OCI-LY1 (cell line): ENCODE measurements at regions not wholly inside any gene's neighbourhood (a gene's known extent, or its start where the extent isn't known, plus 50 kb on each side); places are given as distances from the start of the nearest gene placed in this dataset.

Experiments
- CTCF ChIP-seq: fragments of 200-600 bp; sonication (generic), shearing (Covaris generic); IDR thresholded peaks from 2 replicates; pipeline ENCODE4 v1.5.1; 2017; ENCODE audit warnings: mild to moderate bottlenecking, antibody characterized with exemption, low read length, moderate library complexity, mixed read lengths
- EZH2 ChIP-seq: fragments of 200-600 bp; sonication (generic), shearing (Covaris generic); IDR thresholded peaks from 2 replicates; pipeline ENCODE4 v1.8.0; 2017; ENCODE audit warnings: borderline replicate concordance, mixed run types, mild to moderate bottlenecking, antibody characterized with exemption, low read length, moderate library complexity, mixed read lengths

- TF ChIP-seq CTCF (no peak), EZH2 (no peak)
These were observed 467.8 kb downstream of the ARL4A start for GRCh38 chr7:13155188-13155587.
